Naive thymus-derived CD4-positive, alpha-beta T cell (primary cell): ENCODE measurements at regions not wholly inside any gene's neighbourhood (a gene's known extent, or its start where the extent isn't known, plus 50 kb on each side); places are given as distances from the start of the nearest gene placed in this dataset.

Experiments
- ATAC-seq: fragments of 150-1000 bp; cut with Tn5 transposase; 2 replicates; pipeline ENCODE4 v1.10.0; 2021; ENCODE audit warnings: mild to moderate bottlenecking, moderate library complexity
- CTCF ChIA-PET: fragments of 350-600 bp; sonication (Branson Sonifier 250); formaldehyde crosslinking; loops from one replicate; lab custom pipeline; 2021; ENCODE audit warnings: antibody characterized with exemption; lab: Charles Lee
- POLR2A ChIA-PET: fragments of 350-600 bp; sonication (Branson Sonifier 250); formaldehyde crosslinking; loops from one replicate; lab custom pipeline; 2021; ENCODE audit warnings: antibody characterized with exemption, inconsistent platforms; lab: Charles Lee
- DNase-seq, 9 donors: peaks; one replicate each; pipeline versions ENCODE4 v3.0.0 to v3.0.0-alpha.2; 2020 to 2022; ENCODE audit warnings: mixed read lengths in 1 of 9
- H3K27ac ChIP-seq: one replicate; pipeline ENCODE4 v1.7.0; 2013; ENCODE audit warnings: mild to moderate bottlenecking, low read depth, low read length, moderate library complexity
- H3K27me3 ChIP-seq, 2 donors: one replicate each; pipeline ENCODE4 v1.7.0; 2013; ENCODE audit warnings: low read length in 2 of 2, mild to moderate bottlenecking in 2 of 2, moderate library complexity in 2 of 2; ENCODE audit not compliant: control insufficient read depth in 2 of 2, insufficient read depth in 2 of 2
- H3K36me3 ChIP-seq, 3 experiments: 1 replicate in 2 of 3; 2 replicates in 1 of 3; pipeline ENCODE4 v1.7.0; 2013; ENCODE audit warnings: low read length in 3 of 3, mild to moderate bottlenecking in 3 of 3, moderate library complexity in 1 of 3; ENCODE audit not compliant: insufficient read depth in 3 of 3, control insufficient read depth in 2 of 3
- H3K4me1 ChIP-seq, 2 donors: one replicate each; pipeline ENCODE4 v1.7.0; 2013; ENCODE audit warnings: low read length in 2 of 2, mild to moderate bottlenecking in 2 of 2, moderate library complexity in 1 of 2; ENCODE audit not compliant: control insufficient read depth in 2 of 2, insufficient read depth in 2 of 2
- H3K4me3 ChIP-seq: 2 replicates; pipeline ENCODE4 v1.7.0; 2013; ENCODE audit warnings: mild to moderate bottlenecking, low read length
- H3K9me3 ChIP-seq, 3 experiments: 1 replicate in 2 of 3; 2 replicates in 1 of 3; pipeline ENCODE4 v1.7.0; 2013; ENCODE audit warnings: low read length in 3 of 3; ENCODE audit not compliant: control insufficient read depth in 2 of 3
- H3K27ac Mint-ChIP-seq, 9 donors: one replicate each; pipeline ENCODE4 v1.8.0; 2020 to 2022; ENCODE audit warnings: mixed read lengths in 9 of 9, mild to moderate bottlenecking in 8 of 9, moderate library complexity in 5 of 9, inconsistent platforms in 2 of 9
- H3K27me3 Mint-ChIP-seq, 5 donors: one replicate each; pipeline ENCODE4 v1.8.0; 2021 to 2022; ENCODE audit warnings: mixed read lengths in 5 of 5, mild to moderate bottlenecking in 1 of 5
- H3K36me3 Mint-ChIP-seq, 5 donors: one replicate each; pipeline ENCODE4 v1.8.0; 2020 to 2022; ENCODE audit warnings: mixed read lengths in 5 of 5, mild to moderate bottlenecking in 3 of 5, inconsistent platforms in 1 of 5
- H3K4me1 Mint-ChIP-seq, 7 donors: one replicate each; pipeline ENCODE4 v1.8.0; 2020 to 2022; ENCODE audit warnings: mixed read lengths in 7 of 7, mild to moderate bottlenecking in 3 of 7, inconsistent platforms in 1 of 7
- H3K4me3 Mint-ChIP-seq, 10 donors: one replicate each; pipeline ENCODE4 v1.8.0; 2020 to 2022; ENCODE audit warnings: mild to moderate bottlenecking in 10 of 10, mixed read lengths in 10 of 10, moderate library complexity in 6 of 10, inconsistent platforms in 2 of 10
- H3K9me3 Mint-ChIP-seq, 11 donors: one replicate each; pipeline ENCODE4 v1.8.0; 2020 to 2022; ENCODE audit warnings: mixed read lengths in 11 of 11, mild to moderate bottlenecking in 4 of 11, inconsistent platforms in 1 of 11, moderate library complexity in 1 of 11
- intact Hi-C, 2 donors: fragments of 100-400 bp; cut with micrococcal nuclease; formaldehyde crosslinking; loops; one replicate each; pipeline ENCODE4 v1.15.1; 2023

- Mint-ChIP-seq H3K27ac (no peak overlapping the region), H3K4me1 (no peaks in the 10 kb centered on the region), H3K4me3 (no peak overlapping the region), H3K27me3 (no peaks in the 10 kb centered on the region), H3K9me3 (peaks cover 0 to 26% (median 9%) of the 10 kb centered on the region in 11 donors), H3K36me3 (no peaks in the 10 kb centered on the region)
- ATAC-seq: no peak
- ChIA-PET POLR2A (no interaction called here), CTCF (no interaction called here)
- intact Hi-C loops: no loop called here
- DNase-seq: no peak
- Histone ChIP-seq H3K9me3 (no peaks in the 10 kb centered on the region), H3K36me3 (no peaks in the 10 kb centered on the region), H3K27ac (no peak overlapping the region), H3K4me3 (no peak overlapping the region), H3K27me3 (no peaks in the 10 kb centered on the region), H3K4me1 (no peaks in the 10 kb centered on the region)
Measured at GRCh38 chr3:21357241-21357640, 393.8 kb downstream of the ZNF385D start.

GRCh38 chr3:21356402-21356801 lies 394.6 kb downstream of the ZNF385D start:
- no peaks in the 10 kb centered on the region for H3K27me3 ChIP-seq
- Mint-ChIP-seq H3K36me3 (no peaks in the 10 kb centered on the region), H3K27ac (no peak overlapping the region), H3K4me3 (no peak overlapping the region), H3K27me3 (no peaks in the 10 kb centered on the region), H3K4me1 (no peaks in the 10 kb centered on the region), H3K9me3 (peaks cover 0 to 29% (median 8%) of the 10 kb centered on the region in 11 donors)
- H3K27ac ChIP-seq: no peak overlapping the region
- H3K4me1 ChIP-seq: no peaks in the 10 kb centered on the region
- ChIA-PET CTCF (no interaction called here), POLR2A (no interaction called here)
- H3K4me3 ChIP-seq: no peak overlapping the region
- DNase-seq (no peak), ATAC-seq (no peak)
- no peaks in the 10 kb centered on the region for H3K9me3 ChIP-seq
- H3K36me3 ChIP-seq: no peaks in the 10 kb centered on the region
- intact Hi-C loops: no loop called here

GRCh38 chr3:21345382-21345976 lies 405.5 kb downstream of the ZNF385D start:
- no peak overlapping the region for H3K27ac ChIP-seq
- ATAC-seq (no peak), DNase-seq (no peak)
- no peaks in the 10 kb centered on the region for H3K4me1 Mint-ChIP-seq
- ChIA-PET CTCF (no interaction called here), POLR2A (no interaction called here)
- peaks cover 0 to 15% (median 5%) of the 10 kb centered on the region in 11 donors for H3K9me3 Mint-ChIP-seq
- no peaks in the 10 kb centered on the region for H3K9me3 ChIP-seq
- H3K4me3 Mint-ChIP-seq: no peak overlapping the region
- no peaks in the 10 kb centered on the region for H3K4me1 ChIP-seq
- intact Hi-C loops: no loop called here
- H3K36me3 ChIP-seq: no peaks in the 10 kb centered on the region
- no peaks in the 10 kb centered on the region for H3K36me3 Mint-ChIP-seq
- no peaks in the 10 kb centered on the region for H3K27me3 Mint-ChIP-seq
- no peak overlapping the region for H3K27ac Mint-ChIP-seq
- H3K27me3 ChIP-seq: no peaks in the 10 kb centered on the region
- H3K4me3 ChIP-seq: no peak overlapping the region

- Mint-ChIP-seq H3K36me3 (no peaks in the 10 kb centered on the region), H3K27ac (no peak overlapping the region), H3K4me3 (no peak overlapping the region), H3K9me3 (peaks cover 0 to 12% (median 5%) of the 10 kb centered on the region in 11 donors), H3K4me1 (peaks cover 0 to 12% (median 4%) of the 10 kb centered on the region in 7 donors), H3K27me3 (no peaks in the 10 kb centered on the region)
- POLR2A ChIA-PET: no interaction called here
- no peaks in the 10 kb centered on the region for H3K9me3 ChIP-seq
- intact Hi-C loops: no loop called here
- CTCF ChIA-PET: no interaction called here
- no peaks in the 10 kb centered on the region for H3K4me1 ChIP-seq
- DNase-seq: no peak
- H3K4me3 ChIP-seq: no peak overlapping the region
- ATAC-seq: no peak
- H3K36me3 ChIP-seq: no peaks in the 10 kb centered on the region
- H3K27ac ChIP-seq: no peak overlapping the region
- H3K27me3 ChIP-seq: no peaks in the 10 kb centered on the region
Measured at GRCh38 chr3:21331857-21332256, 419.2 kb downstream of the ZNF385D start.

GRCh38 chr3:21331321-21331720 lies 419.7 kb downstream of the ZNF385D start:
- Mint-ChIP-seq H3K9me3 (peaks cover 0 to 12% (median 2%) of the 10 kb centered on the region in 11 donors), H3K27me3 (no peaks in the 10 kb centered on the region), H3K27ac (no peak overlapping the region), H3K4me1 (peaks cover 0 to 12% (median 4%) of the 10 kb centered on the region in 7 donors), H3K36me3 (no peaks in the 10 kb centered on the region), H3K4me3 (no peak overlapping the region)
- POLR2A ChIA-PET: no interaction called here
- ATAC-seq (no peak), DNase-seq (no peak)
- Histone ChIP-seq H3K36me3 (no peaks in the 10 kb centered on the region), H3K4me3 (no peak overlapping the region), H3K4me1 (no peaks in the 10 kb centered on the region), H3K27ac (no peak overlapping the region), H3K27me3 (no peaks in the 10 kb centered on the region), H3K9me3 (no peaks in the 10 kb centered on the region)
- CTCF ChIA-PET: no interaction called here
- intact Hi-C loops: no loop called here

GRCh38 chr3:21330293-21330692 lies 420.7 kb downstream of the ZNF385D start:
- H3K4me1 Mint-ChIP-seq: peaks cover 0 to 12% (median 4%) of the 10 kb centered on the region in 7 donors
- CTCF ChIA-PET: interaction anchor here (0.6 kb wide), 1 partner anchor 189 kb away, joined by 3 read pairs; no protein-coding TSS in a partner anchor
- no peaks in the 10 kb centered on the region for H3K27me3 Mint-ChIP-seq
- no peak for ATAC-seq
- Histone ChIP-seq H3K9me3 (no peaks in the 10 kb centered on the region), H3K4me1 (no peaks in the 10 kb centered on the region), H3K36me3 (no peaks in the 10 kb centered on the region), H3K27ac (no peak overlapping the region), H3K27me3 (no peaks in the 10 kb centered on the region), H3K4me3 (no peak overlapping the region)
- no peaks in the 10 kb centered on the region for H3K36me3 Mint-ChIP-seq
- peak overlapping the region in 7 of 10 donors; percentile 15 to 65 (median 59) for H3K4me3 Mint-ChIP-seq
- POLR2A ChIA-PET: no interaction called here
- peaks cover 0 to 11% (median 0%) of the 10 kb centered on the region in 11 donors for H3K9me3 Mint-ChIP-seq
- no peak for DNase-seq
- no peak overlapping the region for H3K27ac Mint-ChIP-seq
- intact Hi-C loops: no loop called here

GRCh38 chr3:21328711-21329390 lies 422.2 kb downstream of the ZNF385D start:
- no peaks in the 10 kb centered on the region for H3K36me3 Mint-ChIP-seq
- H3K4me3 Mint-ChIP-seq: no peak overlapping the region
- H3K27ac Mint-ChIP-seq: no peak overlapping the region
- H3K36me3 ChIP-seq: no peaks in the 10 kb centered on the region
- no peaks in the 10 kb centered on the region for H3K27me3 ChIP-seq
- no peaks in the 10 kb centered on the region for H3K4me1 ChIP-seq
- ATAC-seq: no peak
- H3K27ac ChIP-seq: no peak overlapping the region
- H3K9me3 Mint-ChIP-seq: peaks cover 0 to 10% (median 0%) of the 10 kb centered on the region in 11 donors
- ChIA-PET CTCF (no interaction called here), POLR2A (no interaction called here)
- intact Hi-C loops: no loop called here
- DNase-seq: no peak
- H3K27me3 Mint-ChIP-seq: no peaks in the 10 kb centered on the region
- H3K4me1 Mint-ChIP-seq: peaks cover 0 to 12% (median 4%) of the 10 kb centered on the region in 7 donors
- H3K9me3 ChIP-seq: no peaks in the 10 kb centered on the region
- no peak overlapping the region for H3K4me3 ChIP-seq
